Mesendoderm (in vitro differentiated cells): ENCODE measurements at regions not wholly inside any gene's neighbourhood (a gene's known extent, or its start where the extent isn't known, plus 50 kb on each side); places are given as distances from the start of the nearest gene placed in this dataset.

Experiments used
- DNase-seq: peaks from one replicate; pipeline ENCODE4 v3.0.0; 2013
- H2AK5ac ChIP-seq: 2 replicates; pipeline ENCODE4 v1.6.1; 2013; ENCODE audit warnings: low read length, inconsistent platforms
- H2BK120ac ChIP-seq: 2 replicates; pipeline ENCODE4 v1.6.1; 2013; ENCODE audit warnings: low read depth, mild to moderate bottlenecking, low read length, moderate library complexity, mixed read lengths
- H2BK15ac ChIP-seq: replicated peaks from 2 replicates; pipeline ENCODE4 v1.6.1; 2013; ENCODE audit warnings: low read depth, mild to moderate bottlenecking, moderate library complexity
- H2BK5ac ChIP-seq: 2 replicates; pipeline ENCODE4 v1.6.1; 2013; ENCODE audit warnings: low read length, inconsistent platforms
- H3K18ac ChIP-seq: 2 replicates; pipeline ENCODE4 v1.6.1; 2013; ENCODE audit warnings: mild to moderate bottlenecking, low read length, mixed read lengths
- H3K23ac ChIP-seq: one replicate; pipeline ENCODE4 v1.6.1; 2013; ENCODE audit warnings: low read length
- H3K27ac ChIP-seq: 2 replicates; pipeline ENCODE4 v1.5.1; 2013; ENCODE audit warnings: low read depth, mild to moderate bottlenecking, inconsistent platforms, low read length, moderate library complexity
- H3K27me3 ChIP-seq: 2 replicates; pipeline ENCODE4 v1.6.1; 2013; ENCODE audit warnings: low read length, control low read depth, mild to moderate bottlenecking, inconsistent platforms; ENCODE audit not compliant: insufficient read depth, poor library complexity
- H3K36me3 ChIP-seq: 2 replicates; pipeline ENCODE4 v1.6.1; 2013; ENCODE audit warnings: low read length, inconsistent platforms; ENCODE audit not compliant: control insufficient read depth, insufficient read depth
- H3K4ac ChIP-seq: one replicate; pipeline ENCODE4 v1.6.1; 2013; ENCODE audit warnings: low read depth, mild to moderate bottlenecking, low read length, moderate library complexity
- H3K4me1 ChIP-seq: 2 replicates; pipeline ENCODE4 v1.6.1; 2013; ENCODE audit warnings: low read depth, low read length, inconsistent platforms; ENCODE audit not compliant: control insufficient read depth
- H3K4me2 ChIP-seq: 2 replicates; pipeline ENCODE4 v1.6.1; 2013; ENCODE audit warnings: low read length
- H3K4me3 ChIP-seq: 2 replicates; pipeline ENCODE4 v1.5.1; 2013; ENCODE audit warnings: mild to moderate bottlenecking, low read length
- H3K56ac ChIP-seq: one replicate; pipeline ENCODE4 v1.6.1; 2013; ENCODE audit warnings: low read length
- H3K79me1 ChIP-seq: 2 replicates; pipeline ENCODE4 v1.6.1; 2013; ENCODE audit warnings: low read length, inconsistent platforms
- H3K79me2 ChIP-seq: 2 replicates; pipeline ENCODE4 v1.6.1; 2013; ENCODE audit warnings: mild to moderate bottlenecking, low read length; ENCODE audit not compliant: control insufficient read depth, insufficient read depth
- H3K9ac ChIP-seq: 2 replicates; pipeline ENCODE4 v1.6.1; 2013; ENCODE audit warnings: low read length, inconsistent platforms
- H4K5ac ChIP-seq: one replicate; pipeline ENCODE4 v1.6.1; 2013; ENCODE audit warnings: low read length
- H4K8ac ChIP-seq: one replicate; pipeline ENCODE4 v1.6.1; 2013; ENCODE audit warnings: low read depth, mild to moderate bottlenecking, control low read depth, low read length, moderate library complexity
- WGBS: extraction: QIAGEN DNeasy Blood & Tissue Kit; methylation state at CpG from one replicate; pipeline ENCODE4 v1.1.7; 2013; ENCODE audit warnings: low lambda C conversion rate, missing lambda C conversion rate; ENCODE audit not compliant: insufficient coverage; ENCODE audit errors: extremely low coverage; 5-methylcytosine and 5-hydroxymethylcytosine counted together

- no peak overlapping the region for H4K5ac ChIP-seq
- no peaks in the 10 kb centered on the region for H3K79me1 ChIP-seq
- no peak for DNase-seq
- H2BK15ac ChIP-seq, result no peak overlapping the region
- H3K9ac ChIP-seq, result no peak overlapping the region
- no peaks in the 10 kb centered on the region for H3K27me3 ChIP-seq
- no peak overlapping the region for H3K56ac ChIP-seq
- no peak overlapping the region for H2BK5ac ChIP-seq
- no peaks in the 10 kb centered on the region for H3K79me2 ChIP-seq
- H4K8ac ChIP-seq, result no peak overlapping the region
- no peak overlapping the region for H3K4me3 ChIP-seq
- no peak overlapping the region for H3K4me2 ChIP-seq
- no peak overlapping the region for H2BK120ac ChIP-seq
- no peak overlapping the region for H2AK5ac ChIP-seq
- no CpG with 5 or more reads among the region's 6 CpGs for WGBS
- no peak overlapping the region for H3K27ac ChIP-seq
- H3K18ac ChIP-seq, result no peak overlapping the region
- no peak overlapping the region for H3K4ac ChIP-seq
- no peaks in the 10 kb centered on the region for H3K4me1 ChIP-seq
- H3K36me3 ChIP-seq, result no peaks in the 10 kb centered on the region
- H3K23ac ChIP-seq, result no peak overlapping the region
Measured at GRCh38 chr11:134517115-134517514, 105.1 kb upstream of the B3GAT1 start.

- no CpG with 5 or more reads among the region's 9 CpGs for WGBS
- H3K4me1 ChIP-seq, result no peaks in the 10 kb centered on the region
Measured at GRCh38 chr11:134516529-134516928, 104.5 kb upstream of the B3GAT1 start.

DNA sequence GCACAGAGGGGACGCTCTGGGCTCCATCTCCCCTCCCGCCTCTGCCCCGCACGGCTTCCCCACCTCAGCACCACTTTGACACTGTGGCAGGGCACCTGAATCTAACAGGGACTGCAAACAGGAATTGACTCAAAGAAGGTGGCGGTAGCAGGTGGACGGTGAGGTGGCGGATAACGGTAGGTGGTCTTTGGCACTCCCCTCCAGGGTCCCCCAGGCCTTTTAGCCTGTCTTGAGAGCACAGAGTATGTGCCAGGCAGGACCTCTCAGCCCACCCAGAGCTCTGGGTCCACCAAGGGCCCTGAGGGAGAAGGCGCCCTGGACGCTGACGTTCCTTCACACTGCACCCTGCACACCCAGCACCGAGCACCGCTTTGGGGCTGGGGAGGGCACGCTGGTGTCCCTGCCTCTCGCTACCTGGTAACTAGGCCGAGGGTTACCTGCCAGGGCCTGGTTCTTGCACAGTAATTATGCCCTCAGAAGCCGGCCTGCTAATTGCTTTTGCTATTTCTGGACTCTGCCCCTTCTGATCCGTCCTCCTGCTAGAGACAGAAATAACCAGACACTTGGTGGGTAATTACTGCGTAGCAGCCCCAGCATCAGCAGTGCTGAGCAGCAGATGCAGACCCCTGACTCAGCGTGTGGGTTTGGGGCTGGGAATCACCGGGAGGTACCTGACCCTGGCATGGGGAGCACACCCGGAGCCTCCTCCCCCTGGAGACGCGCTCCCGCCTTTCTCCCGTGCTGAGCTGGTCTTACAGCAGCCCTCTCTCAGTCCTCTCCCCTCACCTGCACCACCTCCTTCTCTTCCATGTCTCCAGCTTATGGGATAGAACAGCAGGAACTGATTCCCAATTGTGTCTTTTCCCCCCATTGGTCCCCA lies 103.3 kb upstream of the B3GAT1 start:
- Histone ChIP-seq H3K79me2 (no peaks in the 10 kb centered on the region), H3K23ac (no peak overlapping the region), H3K79me1 (no peaks in the 10 kb centered on the region), H3K18ac (no peak overlapping the region), H3K4ac (no peak overlapping the region), H3K27me3 (no peaks in the 10 kb centered on the region), H3K27ac (no peak overlapping the region), H3K36me3 (no peaks in the 10 kb centered on the region), H4K8ac (no peak overlapping the region), H4K5ac (no peak overlapping the region), H2BK120ac (no peak overlapping the region), H3K56ac (no peak overlapping the region), H3K4me1 (no peaks in the 10 kb centered on the region), H3K9ac (no peak overlapping the region), H3K4me3 (no peak overlapping the region), H3K4me2 (no peak overlapping the region), H2AK5ac (no peak overlapping the region), H2BK15ac (no peak overlapping the region), H2BK5ac (no peak overlapping the region)
- no CpG with 5 or more reads among the region's 26 CpGs for WGBS
- no peak for DNase-seq

More at GRCh38 chr11:134516529-134516928, 104.5 kb upstream of the B3GAT1 start:
- H3K36me3 ChIP-seq, result no peaks in the 10 kb centered on the region
- H2BK5ac ChIP-seq, result no peak overlapping the region
- H3K4me2 ChIP-seq, result no peak overlapping the region
- H2AK5ac ChIP-seq, result no peak overlapping the region
- no peaks in the 10 kb centered on the region for H3K79me1 ChIP-seq
- no peak overlapping the region for H4K8ac ChIP-seq
- H3K27ac ChIP-seq, result no peak overlapping the region
- H3K4ac ChIP-seq, result no peak overlapping the region
- H2BK120ac ChIP-seq, result no peak overlapping the region
- H3K79me2 ChIP-seq, result no peaks in the 10 kb centered on the region
- no peak overlapping the region for H3K56ac ChIP-seq
- no peak overlapping the region for H4K5ac ChIP-seq
- H3K27me3 ChIP-seq, result no peaks in the 10 kb centered on the region
- H2BK15ac ChIP-seq, result no peak overlapping the region
- no peak overlapping the region for H3K4me3 ChIP-seq
- no peak overlapping the region for H3K18ac ChIP-seq
- DNase-seq, result no peak
- no peak overlapping the region for H3K23ac ChIP-seq
- no peak overlapping the region for H3K9ac ChIP-seq

DNA sequence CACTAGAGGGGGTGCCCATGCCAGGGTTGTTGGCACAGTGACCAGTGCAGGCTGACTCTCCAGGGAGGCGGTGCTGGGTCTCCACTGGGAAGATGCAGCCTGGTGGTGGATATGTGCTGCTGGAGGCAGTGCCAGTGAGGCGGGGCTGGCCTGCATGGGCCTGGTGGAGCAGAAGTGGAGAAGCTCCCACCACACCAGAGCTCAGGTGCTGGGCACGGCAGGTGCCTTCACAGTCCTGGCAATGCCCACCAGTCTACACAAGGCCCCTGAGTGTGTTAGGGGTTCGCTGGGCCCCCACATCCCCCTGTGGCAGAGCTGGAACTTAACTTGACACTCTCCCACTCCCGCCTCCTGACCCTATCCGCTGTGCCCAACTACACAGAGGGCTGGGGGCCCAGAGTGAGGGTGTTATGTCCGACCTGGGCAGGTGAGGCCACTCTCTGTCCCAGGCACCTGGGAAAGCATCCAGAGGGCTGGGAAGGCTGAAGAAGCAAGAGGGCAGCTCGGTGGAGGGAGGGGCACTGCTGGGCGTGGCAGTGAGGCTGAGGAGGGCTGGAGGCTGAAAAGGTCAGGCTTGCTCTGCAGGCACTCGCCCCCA lies 102.4 kb upstream of the B3GAT1 start:
- H3K4me1 ChIP-seq, result no peaks in the 10 kb centered on the region
- no peak overlapping the region for H2BK5ac ChIP-seq
- no peak overlapping the region for H2BK120ac ChIP-seq
- no peak overlapping the region for H4K8ac ChIP-seq
- WGBS, result no CpG with 5 or more reads among the region's 10 CpGs
- no peaks in the 10 kb centered on the region for H3K36me3 ChIP-seq
- no peak overlapping the region for H3K27ac ChIP-seq
- no peak overlapping the region for H2BK15ac ChIP-seq
- no peak for DNase-seq
- no peak overlapping the region for H3K18ac ChIP-seq
- no peaks in the 10 kb centered on the region for H3K79me1 ChIP-seq
- H3K79me2 ChIP-seq, result no peaks in the 10 kb centered on the region
- no peak overlapping the region for H2AK5ac ChIP-seq
- H3K23ac ChIP-seq, result no peak overlapping the region
- no peak overlapping the region for H3K4ac ChIP-seq
- H3K9ac ChIP-seq, result no peak overlapping the region
- no peak overlapping the region for H3K4me2 ChIP-seq
- no peaks in the 10 kb centered on the region for H3K27me3 ChIP-seq
- no peak overlapping the region for H3K4me3 ChIP-seq
- no peak overlapping the region for H3K56ac ChIP-seq
- H4K5ac ChIP-seq, result no peak overlapping the region

- no CpG with 5 or more reads among the region's 18 CpGs for WGBS
- no peak overlapping the region for H3K9ac ChIP-seq
Measured at GRCh38 chr11:134513585-134514120, 101.6 kb upstream of the B3GAT1 start.

More at GRCh38 chr11:134513585-134514120, 101.6 kb upstream of the B3GAT1 start:
- no peak overlapping the region for H4K8ac ChIP-seq
- H3K4me1 ChIP-seq, result no peaks in the 10 kb centered on the region
- no peak overlapping the region for H2BK5ac ChIP-seq
- DNase-seq, result no peak
- no peak overlapping the region for H3K4me3 ChIP-seq
- H3K79me1 ChIP-seq, result no peaks in the 10 kb centered on the region
- H2BK15ac ChIP-seq, result no peak overlapping the region
- no peak overlapping the region for H2AK5ac ChIP-seq
- no peak overlapping the region for H3K4me2 ChIP-seq
- no peak overlapping the region for H3K56ac ChIP-seq
- H3K27me3 ChIP-seq, result no peaks in the 10 kb centered on the region
- H3K23ac ChIP-seq, result no peak overlapping the region
- no peaks in the 10 kb centered on the region for H3K36me3 ChIP-seq
- H4K5ac ChIP-seq, result no peak overlapping the region
- H3K27ac ChIP-seq, result no peak overlapping the region
- no peak overlapping the region for H2BK120ac ChIP-seq
- H3K4ac ChIP-seq, result no peak overlapping the region
- no peaks in the 10 kb centered on the region for H3K79me2 ChIP-seq
- no peak overlapping the region for H3K18ac ChIP-seq
